HG02678 (cell line): ENCODE measurements at regions not wholly inside any gene's neighbourhood (a gene's known extent, or its start where the extent isn't known, plus 50 kb on each side); places are given as distances from the start of the nearest gene placed in this dataset.

Experiments
- ATAC-seq: cut with Tn5 transposase; IDR thresholded peaks from one replicate; pipeline ENCODE4 v1.9.1; 2021; ENCODE audit warnings: mild to moderate bottlenecking, moderate library complexity; ENCODE audit not compliant: unreplicated experiment

- no peak for ATAC-seq
Observed at GRCh38 chr5:5813441-5813840, 391.0 kb downstream of the ICE1 start.

- no peak for ATAC-seq
Observed at GRCh38 chr5:5810461-5810860, 388.0 kb downstream of the ICE1 start.

- no peak for ATAC-seq
Observed at GRCh38 chr5:5805916-5806315, 383.4 kb downstream of the ICE1 start.

- ATAC-seq, result no peak
Observed at GRCh38 chr5:5804478-5805233, 382.2 kb downstream of the ICE1 start.

- ATAC-seq, result no peak
Observed at GRCh38 chr5:5800801-5801761, 378.6 kb downstream of the ICE1 start.

GRCh38 chr5:5799826-5800225 is 377.3 kb downstream of the ICE1 start:
- ATAC-seq, result no peak

- ATAC-seq, result no peak
Observed at GRCh38 chr5:5799229-5799628, 376.8 kb downstream of the ICE1 start.

GRCh38 chr5:5798462-5798861 is 376.0 kb downstream of the ICE1 start:
- ATAC-seq, result no peak

GRCh38 chr5:5798041-5798440 is 375.6 kb downstream of the ICE1 start:
- ATAC-seq, result no peak

GRCh38 chr5:5795074-5795771 is 372.7 kb downstream of the ICE1 start:
- ATAC-seq, result no peak

GRCh38 chr5:5794118-5794560 is 371.7 kb downstream of the ICE1 start:
- no peak for ATAC-seq

GRCh38 chr5:5793242-5794117 is 371.0 kb downstream of the ICE1 start:
- peak; percentile 53 for ATAC-seq

- ATAC-seq, result no peak
Observed at GRCh38 chr5:5792106-5792505, 369.6 kb downstream of the ICE1 start.

- no peak for ATAC-seq
Observed at GRCh38 chr5:5788793-5789192, 366.3 kb downstream of the ICE1 start.

GRCh38 chr5:5787373-5787772 is 364.9 kb downstream of the ICE1 start:
- no peak for ATAC-seq

- no peak for ATAC-seq
Observed at GRCh38 chr5:5784101-5784500, 361.6 kb downstream of the ICE1 start.

GRCh38 chr5:5783021-5783420 is 360.5 kb downstream of the ICE1 start:
- ATAC-seq, result no peak

- ATAC-seq, result no peak
Observed at GRCh38 chr5:5782402-5782801, 359.9 kb downstream of the ICE1 start.

GRCh38 chr5:5781335-5781734 is 358.9 kb downstream of the ICE1 start:
- ATAC-seq, result no peak

- no peak for ATAC-seq
Observed at GRCh38 chr5:5780253-5780652, 357.8 kb downstream of the ICE1 start.
